ENCODE measurements at regions not wholly inside any gene's neighbourhood (a gene's known extent, or its start where the extent isn't known, plus 50 kb on each side); places are given as distances from the start of the nearest gene placed in this dataset.

- TF ChIP-seq KLF16 (tag by site-specific recombination; IDR thresholded peaks at IDR 0.05) (no peak), ZNF223 (tag by site-specific recombination; IDR thresholded peaks at IDR 0.05) (no peak), CTCF (tag by site-specific recombination; IDR thresholded peaks at IDR 0.05) (no peak), ZNF558 (tag by site-specific recombination; IDR thresholded peaks at IDR 0.05) (no peak), ZNF549 (tag by site-specific recombination; IDR thresholded peaks at IDR 0.05) (no peak)
Observed at GRCh38 chr14:48035836-48036235, 360.4 kb upstream of the MDGA2 start.
